ENCODE measurements at regions not wholly inside any gene's neighbourhood (a gene's known extent, or its start where the extent isn't known, plus 50 kb on each side); places are given as distances from the start of the nearest gene placed in this dataset.

DNA sequence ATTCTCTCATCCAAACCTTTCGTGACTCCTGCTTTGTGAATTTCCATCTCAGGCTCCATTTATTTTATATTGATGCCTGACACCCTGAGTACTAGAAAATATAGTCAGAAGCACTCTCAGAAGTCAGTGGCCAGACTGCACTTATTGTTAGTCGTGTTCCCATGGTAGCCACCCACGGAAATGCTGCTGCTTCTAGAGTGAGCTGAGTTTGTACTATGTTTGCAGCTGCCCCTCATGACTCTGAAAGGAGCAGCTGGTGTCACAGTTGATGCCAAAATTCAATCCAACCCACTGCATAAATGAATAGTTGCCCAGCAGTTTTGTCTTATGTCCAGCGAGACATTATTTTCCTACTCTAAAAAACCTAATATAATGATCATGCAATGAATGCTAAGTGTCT is 265.2 kb upstream of the SPHKAP start:
- intact Hi-C loops (cut with micrococcal nuclease), result no loop called here
- Mint-ChIP-seq H3K27me3 (ENCODE audit: low read depth in 3 of 3) (no peaks in the 10 kb centered on the region), H3K27ac (no peak overlapping the region), H3K36me3 (no peaks in the 10 kb centered on the region), H3K9me3 (peaks cover 0 to 5% (median 2%) of the 10 kb centered on the region in 7 donors), H3K4me1 (no peaks in the 10 kb centered on the region), H3K4me3 (no peak overlapping the region)
- Histone ChIP-seq H2AFZ (ENCODE audit: insufficient read depth, low read depth, low read length, poor library complexity, severe bottlenecking) (no peak overlapping the region), H3K79me2 (ENCODE audit: insufficient read depth, low read length) (no peaks in the 10 kb centered on the region), H3K27me3 (ENCODE audit: control insufficient read depth in 2 of 2, insufficient read depth in 2 of 2, low read length in 2 of 2) (no peaks in the 10 kb centered on the region), H3K9ac (ENCODE audit: insufficient read depth, low read length, poor library complexity, severe bottlenecking) (no peak overlapping the region), H3K4me3 (replicated peaks in 1 of 3; ENCODE audit: low read depth in 2 of 3, low read length in 3 of 3) (no peak overlapping the region), H3K27ac (ENCODE audit: low read depth in 1 of 2, low read length in 2 of 2) (no peak overlapping the region), H4K20me1 (ENCODE audit: insufficient read depth, low read length) (no peaks in the 10 kb centered on the region), H3K4me2 (replicated peaks; ENCODE audit: extremely low read depth, low read length, poor library complexity, severe bottlenecking) (no peak overlapping the region), H3K36me3 (replicated peaks in 1 of 2; ENCODE audit: control insufficient read depth in 1 of 2, insufficient read depth in 2 of 2, low read length in 2 of 2) (no peaks in the 10 kb centered on the region), H3K9me3 (replicated peaks in 1 of 2; ENCODE audit: control insufficient read depth in 1 of 2, insufficient read depth in 1 of 2, low read length in 2 of 2) (peaks cover 8 to 12% of the 10 kb centered on the region in 2 donors), H3K4me1 (ENCODE audit: control insufficient read depth in 1 of 2, insufficient read depth in 2 of 2, low read length in 2 of 2) (no peaks in the 10 kb centered on the region)
- TF ChIP-seq CTCF (IDR thresholded peaks at IDR 0.05), result no peak
- no CpG with 5 or more reads among the region's 4 CpGs for whole genome bisulfite sequencing (ENCODE audit: insufficient coverage)
- no peak for DNase-seq

- no CpG with 5 or more reads among the region's 4 CpGs for WGBS (ENCODE audit: insufficient coverage)
- Histone ChIP-seq H4K20me1 (ENCODE audit: insufficient read depth, low read length) (no peaks in the 10 kb centered on the region), H3K9ac (ENCODE audit: insufficient read depth, low read length, poor library complexity, severe bottlenecking) (no peak overlapping the region), H3K27me3 (ENCODE audit: control insufficient read depth in 2 of 2, insufficient read depth in 2 of 2, low read length in 2 of 2) (no peaks in the 10 kb centered on the region), H3K4me3 (replicated peaks in 1 of 3; ENCODE audit: low read depth in 2 of 3, low read length in 3 of 3) (no peak overlapping the region), H3K4me2 (replicated peaks; ENCODE audit: extremely low read depth, low read length, poor library complexity, severe bottlenecking) (no peak overlapping the region), H3K36me3 (replicated peaks in 1 of 2; ENCODE audit: control insufficient read depth in 1 of 2, insufficient read depth in 2 of 2, low read length in 2 of 2) (no peaks in the 10 kb centered on the region), H2AFZ (ENCODE audit: insufficient read depth, low read depth, low read length, poor library complexity, severe bottlenecking) (no peak overlapping the region), H3K79me2 (ENCODE audit: insufficient read depth, low read length) (no peaks in the 10 kb centered on the region), H3K4me1 (ENCODE audit: control insufficient read depth in 1 of 2, insufficient read depth in 2 of 2, low read length in 2 of 2) (no peaks in the 10 kb centered on the region), H3K9me3 (replicated peaks in 1 of 2; ENCODE audit: control insufficient read depth in 1 of 2, insufficient read depth in 1 of 2, low read length in 2 of 2) (peaks cover 8 to 12% of the 10 kb centered on the region in 2 donors), H3K27ac (ENCODE audit: low read depth in 1 of 2, low read length in 2 of 2) (no peak overlapping the region)
- intact Hi-C loops (cut with micrococcal nuclease), result no loop called here
- Mint-ChIP-seq H3K27ac (no peak overlapping the region), H3K27me3 (ENCODE audit: low read depth in 3 of 3) (no peaks in the 10 kb centered on the region), H3K9me3 (peaks cover 0 to 15% (median 2%) of the 10 kb centered on the region in 7 donors), H3K36me3 (no peaks in the 10 kb centered on the region), H3K4me1 (no peaks in the 10 kb centered on the region), H3K4me3 (no peak overlapping the region)
- no peak for DNase-seq
- no peak for TF ChIP-seq CTCF (IDR thresholded peaks at IDR 0.05)
These were observed 262.7 kb upstream of the SPHKAP start for GRCh38 chr2:228444161-228444560.

Measured in CD14-positive monocyte (primary cell).